ENCODE measurements at regions not wholly inside any gene's neighbourhood (a gene's known extent, or its start where the extent isn't known, plus 50 kb on each side); places are given as distances from the start of the nearest gene placed in this dataset.

- Histone ChIP-seq H2AFZ (ENCODE audit: low read length) (no peak overlapping the region), H3K36me3 (ENCODE audit: insufficient read depth, low read length) (no peaks in the 10 kb centered on the region), H4K20me1 (ENCODE audit: insufficient read depth, low read length) (no peaks in the 10 kb centered on the region), H3K9me2 (ENCODE audit: insufficient read depth, low read length) (no peaks in the 10 kb centered on the region), H3K27ac (ENCODE audit: low read depth, low read length, poor library complexity, severe bottlenecking) (no peak overlapping the region), H3K4me1 (ENCODE audit: insufficient read depth, low read length, poor library complexity, severe bottlenecking) (no peaks in the 10 kb centered on the region), H3K79me2 (ENCODE audit: insufficient read depth, low read depth, low read length) (no peaks in the 10 kb centered on the region), H3K4me2 (ENCODE audit: low read length) (no peak overlapping the region), H3K4me3 (ENCODE audit: low read depth, low read length, poor library complexity, severe bottlenecking) (no peak overlapping the region), H3K9me3 (ENCODE audit: low read length) (no peaks in the 10 kb centered on the region)
- no TSS peak for BruUV-seq (replicated peaks)
- intact Hi-C loops (cut with micrococcal nuclease; ENCODE audit: unreplicated experiment), result no loop called here
- no peak for TF ChIP-seq EZH2phosphoT487 (IDR thresholded peaks at IDR 0.05; ENCODE audit: borderline replicate concordance, low read depth, low read length)
- TF ChIP-seq CTCF (conservative IDR thresholded peaks at IDR 0.05; ENCODE audit: low read length), result no peak
- ChIA-PET POLR2A (no interaction called here), CTCF (ENCODE audit: unreplicated experiment) (no interaction called here)
- DNase-seq (ENCODE audit: low spot score), result no peak
Observed at GRCh38 chr13:105231579-105231978, 1303.9 kb downstream of the EFNB2 start.

DNA sequence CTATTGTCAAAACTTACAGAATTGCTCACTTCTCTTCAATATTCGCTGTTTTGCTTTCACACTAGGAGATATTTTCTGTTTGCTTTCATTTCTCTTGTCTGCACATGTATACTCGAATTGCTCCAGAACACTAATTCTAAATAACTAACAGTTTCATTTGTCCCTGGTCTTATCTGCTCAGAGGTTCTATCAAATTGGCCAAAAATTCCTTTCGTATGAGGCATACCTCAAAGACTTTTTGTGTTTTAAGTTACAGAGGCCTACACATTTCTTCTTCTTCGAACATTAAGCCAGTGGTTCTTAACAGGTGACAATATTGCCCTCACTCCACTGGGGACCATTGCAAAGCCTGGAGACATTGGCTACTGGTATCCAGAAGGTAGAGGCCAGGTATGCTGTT, 1314.6 kb downstream of the EFNB2 start:
- ChIA-PET CTCF (ENCODE audit: unreplicated experiment) (no interaction called here), POLR2A (no interaction called here)
- Histone ChIP-seq H3K27ac (ENCODE audit: low read depth, low read length, poor library complexity, severe bottlenecking) (no peak overlapping the region), H3K4me1 (ENCODE audit: insufficient read depth, low read length, poor library complexity, severe bottlenecking) (no peaks in the 10 kb centered on the region), H4K20me1 (ENCODE audit: insufficient read depth, low read length) (no peaks in the 10 kb centered on the region), H3K4me3 (ENCODE audit: low read depth, low read length, poor library complexity, severe bottlenecking) (no peak overlapping the region), H3K36me3 (ENCODE audit: insufficient read depth, low read length) (no peaks in the 10 kb centered on the region), H2AFZ (ENCODE audit: low read length) (no peak overlapping the region), H3K4me2 (ENCODE audit: low read length) (no peak overlapping the region), H3K9me2 (ENCODE audit: insufficient read depth, low read length) (no peaks in the 10 kb centered on the region), H3K79me2 (ENCODE audit: insufficient read depth, low read depth, low read length) (no peaks in the 10 kb centered on the region), H3K9me3 (ENCODE audit: low read length) (no peaks in the 10 kb centered on the region)
- BruUV-seq (replicated peaks), result no TSS peak
- no peak for DNase-seq (ENCODE audit: low spot score)
- TF ChIP-seq EZH2phosphoT487 (IDR thresholded peaks at IDR 0.05; ENCODE audit: borderline replicate concordance, low read depth, low read length), result no peak
- TF ChIP-seq CTCF (conservative IDR thresholded peaks at IDR 0.05; ENCODE audit: low read length), result no peak
- intact Hi-C loops (cut with micrococcal nuclease; ENCODE audit: unreplicated experiment), result no loop called here

DNA sequence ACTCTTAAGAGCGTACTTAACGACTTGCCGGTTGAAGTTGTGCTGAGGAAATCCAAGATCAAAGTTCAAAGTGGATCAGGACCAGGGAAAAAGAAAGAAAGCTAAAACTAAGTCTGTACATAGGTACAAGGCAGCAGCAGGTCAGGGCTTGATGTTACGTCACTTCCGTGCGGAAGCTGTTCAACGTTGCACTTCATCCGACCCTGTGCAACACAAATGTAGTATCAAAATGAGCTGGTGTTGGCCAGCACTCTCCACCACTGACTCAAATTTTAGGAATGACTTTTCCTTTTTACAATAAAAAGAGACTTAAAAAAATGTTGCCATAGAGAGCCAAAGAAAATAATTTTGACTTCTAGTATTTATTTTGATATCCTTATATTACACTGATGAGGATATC, 1315.4 kb downstream of the EFNB2 start:
- H3K27ac ChIP-seq (ENCODE audit: low read depth, low read length, poor library complexity, severe bottlenecking), result no peak overlapping the region
- H4K20me1 ChIP-seq (ENCODE audit: insufficient read depth, low read length), result no peaks in the 10 kb centered on the region
- no TSS peak for BruUV-seq (replicated peaks)
- ChIA-PET POLR2A (interaction anchor here (0.6 kb wide), 1 partner anchor 78 kb away, joined by 5 read pairs; no protein-coding TSS in a partner anchor), CTCF (ENCODE audit: unreplicated experiment) (no interaction called here)
- no peaks in the 10 kb centered on the region for H3K9me2 ChIP-seq (ENCODE audit: insufficient read depth, low read length)
- no peak overlapping the region for H3K4me2 ChIP-seq (ENCODE audit: low read length)
- intact Hi-C loops (cut with micrococcal nuclease; ENCODE audit: unreplicated experiment), result no loop called here
- no peak overlapping the region for H3K4me3 ChIP-seq (ENCODE audit: low read depth, low read length, poor library complexity, severe bottlenecking)
- no peaks in the 10 kb centered on the region for H3K36me3 ChIP-seq (ENCODE audit: insufficient read depth, low read length)
- H3K79me2 ChIP-seq (ENCODE audit: insufficient read depth, low read depth, low read length), result no peaks in the 10 kb centered on the region
- DNase-seq (ENCODE audit: low spot score), result no peak
- H3K4me1 ChIP-seq (ENCODE audit: insufficient read depth, low read length, poor library complexity, severe bottlenecking), result no peaks in the 10 kb centered on the region
- H3K9me3 ChIP-seq (ENCODE audit: low read length), result no peaks in the 10 kb centered on the region
- H2AFZ ChIP-seq (ENCODE audit: low read length), result no peak overlapping the region
- TF ChIP-seq CTCF (conservative IDR thresholded peaks at IDR 0.05; ENCODE audit: low read length) (no peak), EZH2phosphoT487 (IDR thresholded peaks at IDR 0.05; ENCODE audit: borderline replicate concordance, low read depth, low read length) (no peak)

Measured in OCI-LY7 (cell line).